Activated CD4-positive, alpha-beta memory T cell treated with anti-CD3 and anti-CD28 coated beads, Interleukin-2, amount 10 ng/mL, durations not matched to agents 7 days and 5 days (primary cell): ENCODE measurements at regions not wholly inside any gene's neighbourhood (a gene's known extent, or its start where the extent isn't known, plus 50 kb on each side); places are given as distances from the start of the nearest gene placed in this dataset.

ENCODE experiments used
- CTCF ChIA-PET: fragments of 350-600 bp; sonication (Branson Sonifier 250); formaldehyde crosslinking; loops from one replicate; lab custom pipeline; 2021; ENCODE audit warnings: antibody characterized with exemption, inconsistent platforms; lab: Charles Lee
- POLR2A ChIA-PET: fragments of 350-600 bp; sonication (Branson Sonifier 250); formaldehyde crosslinking; loops from one replicate; lab custom pipeline; 2021; ENCODE audit warnings: antibody characterized with exemption; lab: Charles Lee
- DNase-seq: peaks from one replicate; pipeline ENCODE4 v3.0.0-alpha.2; 2020
- H3K27ac Mint-ChIP-seq: one replicate; pipeline ENCODE4 v1.8.0; 2021; ENCODE audit warnings: mild to moderate bottlenecking, mixed read lengths
- H3K27me3 Mint-ChIP-seq: one replicate; pipeline ENCODE4 v1.8.0; 2021; ENCODE audit warnings: mixed read lengths
- H3K36me3 Mint-ChIP-seq: one replicate; pipeline ENCODE4 v1.8.0; 2021; ENCODE audit warnings: low read depth, mixed read lengths
- H3K4me1 Mint-ChIP-seq: one replicate; pipeline ENCODE4 v1.8.0; 2021; ENCODE audit warnings: mixed read lengths
- H3K4me3 Mint-ChIP-seq: one replicate; pipeline ENCODE4 v1.8.0; 2021; ENCODE audit warnings: mild to moderate bottlenecking, mixed read lengths
- H3K9me3 Mint-ChIP-seq: one replicate; pipeline ENCODE4 v1.8.0; 2021; ENCODE audit warnings: mixed read lengths

- ChIA-PET CTCF (interaction anchor here (0.8 kb wide), 1 partner anchor 304 kb away, joined by 3 read pairs; no protein-coding TSS in a partner anchor), POLR2A (no interaction called here)
- no peak overlapping the region for H3K27ac Mint-ChIP-seq
- H3K9me3 Mint-ChIP-seq: peaks cover 13% of the 10 kb centered on the region
- no peak overlapping the region for H3K4me3 Mint-ChIP-seq
- no peaks in the 10 kb centered on the region for H3K4me1 Mint-ChIP-seq
- peaks cover 2% of the 10 kb centered on the region for H3K27me3 Mint-ChIP-seq
- DNase-seq: no peak
- H3K36me3 Mint-ChIP-seq: peaks cover 6% of the 10 kb centered on the region
Observed at GRCh38 chr1:198809247-198809646, 170.4 kb downstream of the PTPRC start.

DNA sequence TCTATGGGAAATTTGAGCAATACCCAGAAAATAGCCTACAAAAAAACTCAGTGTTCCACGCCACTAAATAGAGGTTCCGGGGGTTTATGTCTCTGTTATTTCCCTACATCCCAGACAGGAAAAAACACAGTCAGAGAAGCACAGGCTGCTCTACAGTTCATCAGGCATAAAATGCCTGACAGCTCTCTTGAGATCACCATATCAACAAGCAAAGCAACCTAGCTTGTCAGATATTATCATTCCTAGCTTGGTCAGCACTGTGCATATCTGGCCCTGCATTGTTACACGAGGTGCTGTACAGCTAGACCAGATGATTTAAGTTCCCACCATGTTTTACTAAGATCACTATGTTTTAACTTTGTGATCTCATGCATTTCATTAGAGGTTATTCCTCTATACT lies 172.6 kb downstream of the PTPRC start:
- POLR2A ChIA-PET: no interaction called here
- Mint-ChIP-seq H3K4me1 (no peaks in the 10 kb centered on the region), H3K9me3 (peaks cover 24% of the 10 kb centered on the region)

GRCh38 chr1:198823626-198824025 lies 184.8 kb downstream of the PTPRC start:
- no peak for DNase-seq
- Mint-ChIP-seq H3K27ac (no peak overlapping the region), H3K4me1 (no peaks in the 10 kb centered on the region), H3K4me3 (no peak overlapping the region), H3K9me3 (no peaks in the 10 kb centered on the region), H3K27me3 (no peaks in the 10 kb centered on the region), H3K36me3 (no peaks in the 10 kb centered on the region)
- ChIA-PET CTCF (no interaction called here), POLR2A (no interaction called here)

More for the DNA sequence above, 172.6 kb downstream of the PTPRC start:
- DNase-seq: no peak
- CTCF ChIA-PET: no interaction called here
- Mint-ChIP-seq H3K4me3 (no peak overlapping the region), H3K27ac (no peak overlapping the region), H3K27me3 (peaks cover 2% of the 10 kb centered on the region), H3K36me3 (peaks cover 4% of the 10 kb centered on the region)

DNA sequence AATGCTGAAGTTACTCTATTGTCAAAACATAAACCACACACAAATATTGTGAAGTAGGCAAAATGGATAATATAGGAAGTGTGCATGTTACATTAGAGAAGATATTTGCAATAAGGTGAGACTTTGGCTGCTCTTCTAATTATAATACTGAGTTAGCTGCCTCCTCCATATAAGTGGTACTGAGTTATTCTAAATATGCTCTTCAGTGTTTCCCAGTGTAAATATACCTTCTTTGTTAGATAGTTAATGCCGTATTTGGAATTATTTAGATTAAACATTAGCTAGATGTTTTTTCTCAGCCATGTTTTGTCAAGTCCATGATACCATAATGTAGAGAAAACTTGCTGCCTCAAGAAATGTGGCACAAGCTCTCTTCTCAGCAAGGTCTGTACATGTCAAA lies 186.4 kb downstream of the PTPRC start:
- DNase-seq: no peak
- Mint-ChIP-seq H3K27me3 (no peaks in the 10 kb centered on the region), H3K9me3 (no peaks in the 10 kb centered on the region), H3K4me3 (no peak overlapping the region), H3K4me1 (no peaks in the 10 kb centered on the region), H3K27ac (no peak overlapping the region), H3K36me3 (no peaks in the 10 kb centered on the region)
- ChIA-PET POLR2A (no interaction called here), CTCF (no interaction called here)

DNA sequence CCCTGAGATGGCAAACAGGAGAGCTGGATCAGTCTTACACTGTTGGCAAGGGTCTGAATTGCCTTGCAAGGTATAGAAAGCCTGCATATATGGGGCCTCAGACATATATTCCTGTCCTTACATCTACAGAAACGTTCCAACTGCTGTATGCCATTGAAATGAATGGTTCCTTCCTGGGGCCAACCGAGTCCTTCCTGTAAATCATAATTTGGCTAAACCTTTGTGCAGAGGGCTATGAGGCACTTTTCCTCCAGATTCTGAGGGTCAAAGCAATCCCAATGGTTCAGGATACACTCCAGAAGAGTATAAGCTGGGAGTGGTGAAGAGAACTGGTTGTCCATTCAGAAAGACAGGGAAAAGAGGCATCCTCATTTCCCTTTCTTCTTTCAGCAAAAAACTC lies 190.5 kb downstream of the PTPRC start:
- H3K36me3 Mint-ChIP-seq: no peaks in the 10 kb centered on the region
- CTCF ChIA-PET: no interaction called here
- H3K4me1 Mint-ChIP-seq: no peaks in the 10 kb centered on the region

DNA sequence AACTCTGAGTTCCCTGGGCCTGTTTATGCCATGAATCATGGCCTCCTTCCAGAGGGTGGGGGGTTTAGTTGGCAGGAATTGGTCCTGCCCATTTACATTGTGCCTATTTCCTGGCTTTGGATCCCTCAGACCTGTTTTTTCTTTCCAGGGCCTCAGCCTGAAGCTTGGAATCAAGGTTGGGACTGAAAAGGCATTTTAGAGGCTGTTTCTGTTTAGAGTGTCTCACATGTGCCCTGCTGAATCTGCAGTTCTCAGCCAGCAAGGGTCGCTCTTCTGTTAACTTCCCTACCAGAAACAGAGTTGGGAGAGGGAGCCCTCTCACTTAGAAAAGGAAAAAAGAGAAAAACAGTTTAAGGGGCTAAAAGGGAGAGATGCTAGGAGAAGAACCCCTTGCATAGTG lies 191.1 kb downstream of the PTPRC start:
- H3K36me3 Mint-ChIP-seq: no peaks in the 10 kb centered on the region
- ChIA-PET CTCF (no interaction called here), POLR2A (no interaction called here)
- H3K4me3 Mint-ChIP-seq: no peak overlapping the region
- no peaks in the 10 kb centered on the region for H3K4me1 Mint-ChIP-seq
- H3K9me3 Mint-ChIP-seq: peaks cover 2% of the 10 kb centered on the region
- DNase-seq: no peak
- H3K27ac Mint-ChIP-seq: no peak overlapping the region
- no peaks in the 10 kb centered on the region for H3K27me3 Mint-ChIP-seq

More for the DNA sequence above, 190.5 kb downstream of the PTPRC start:
- peaks cover under 1% of the 10 kb centered on the region for H3K9me3 Mint-ChIP-seq
- POLR2A ChIA-PET: no interaction called here
- no peaks in the 10 kb centered on the region for H3K27me3 Mint-ChIP-seq
- H3K27ac Mint-ChIP-seq: no peak overlapping the region
- no peak overlapping the region for H3K4me3 Mint-ChIP-seq
- no peak for DNase-seq

DNA sequence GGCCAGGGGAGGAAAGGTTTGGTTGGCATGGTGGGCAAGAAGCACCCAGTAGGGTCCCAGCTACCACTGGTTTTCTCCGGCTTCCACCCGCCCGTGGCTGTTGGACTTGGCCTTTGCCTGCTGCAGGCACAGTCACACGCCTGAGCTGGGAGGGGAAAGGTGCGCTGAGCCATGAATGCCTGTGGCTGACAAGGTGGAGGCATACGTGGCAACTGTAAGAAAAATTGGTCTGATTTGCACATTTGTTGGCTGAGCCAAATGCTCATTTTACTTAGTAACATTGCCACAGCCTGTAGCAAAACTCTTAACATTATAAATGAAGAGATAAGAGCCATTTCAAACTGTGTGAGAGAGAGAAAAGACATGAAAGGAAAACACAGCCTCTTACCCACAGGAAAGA lies 191.6 kb downstream of the PTPRC start:
- no peak for DNase-seq
- no peaks in the 10 kb centered on the region for H3K4me1 Mint-ChIP-seq
- no peak overlapping the region for H3K27ac Mint-ChIP-seq
- ChIA-PET POLR2A (no interaction called here), CTCF (no interaction called here)
- no peaks in the 10 kb centered on the region for H3K36me3 Mint-ChIP-seq
- peaks cover 2% of the 10 kb centered on the region for H3K9me3 Mint-ChIP-seq
- no peaks in the 10 kb centered on the region for H3K27me3 Mint-ChIP-seq
- no peak overlapping the region for H3K4me3 Mint-ChIP-seq

DNA sequence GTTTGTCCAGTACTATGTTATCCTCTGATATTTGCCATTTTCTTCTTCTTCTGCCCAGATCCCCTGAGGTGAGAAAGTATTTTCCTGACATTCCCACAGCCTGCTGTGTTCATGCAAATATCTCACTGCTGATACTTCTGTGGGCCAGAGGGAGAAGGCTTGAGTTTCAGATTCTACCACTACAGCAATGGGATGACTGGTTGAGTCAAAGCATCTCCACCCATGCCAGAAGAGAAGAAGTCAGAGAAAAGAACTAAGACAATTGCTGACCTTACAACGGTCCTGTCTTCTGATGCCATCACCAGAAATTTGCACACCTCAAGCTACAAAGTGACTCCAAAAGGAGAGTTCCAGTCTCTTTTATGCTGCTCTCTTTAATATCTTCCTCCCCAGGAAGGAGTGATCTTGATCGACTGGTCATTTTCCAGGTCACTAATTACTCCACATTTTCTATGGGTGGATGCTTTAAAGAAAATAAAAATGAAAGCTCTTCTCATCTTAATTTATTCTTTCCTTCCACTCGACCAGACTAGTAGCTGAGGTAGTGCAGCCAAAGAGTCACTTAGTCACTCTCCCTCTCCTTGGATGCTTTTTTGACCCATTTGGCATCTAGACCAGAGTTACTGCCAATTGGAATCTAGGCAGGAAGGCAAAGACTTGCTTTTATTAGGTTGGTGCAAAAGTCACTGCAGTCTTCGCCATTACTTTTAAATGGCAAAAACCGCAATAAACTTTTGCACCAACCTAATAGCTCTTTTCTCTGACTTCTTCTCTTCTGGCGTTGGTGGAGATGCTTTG lies 195.1 kb downstream of the PTPRC start:
- Mint-ChIP-seq H3K27ac (no peak overlapping the region), H3K4me3 (no peak overlapping the region), H3K36me3 (no peaks in the 10 kb centered on the region), H3K9me3 (peaks cover 2% of the 10 kb centered on the region), H3K4me1 (no peaks in the 10 kb centered on the region), H3K27me3 (no peaks in the 10 kb centered on the region)
- POLR2A ChIA-PET: no interaction called here
- DNase-seq: no peak
- CTCF ChIA-PET: no interaction called here

GRCh38 chr1:198837278-198838021 lies 198.6 kb downstream of the PTPRC start:
- H3K36me3 Mint-ChIP-seq: peaks cover 7% of the 10 kb centered on the region
- no peak overlapping the region for H3K27ac Mint-ChIP-seq
- POLR2A ChIA-PET: no interaction called here
- H3K27me3 Mint-ChIP-seq: no peaks in the 10 kb centered on the region
- H3K4me1 Mint-ChIP-seq: no peaks in the 10 kb centered on the region
- no peak overlapping the region for H3K4me3 Mint-ChIP-seq
- peaks cover 2% of the 10 kb centered on the region for H3K9me3 Mint-ChIP-seq
- CTCF ChIA-PET: no interaction called here
- no peak for DNase-seq

- Mint-ChIP-seq H3K9me3 (peaks cover 2% of the 10 kb centered on the region), H3K4me3 (no peak overlapping the region), H3K27ac (no peak overlapping the region), H3K4me1 (no peaks in the 10 kb centered on the region), H3K36me3 (peaks cover 7% of the 10 kb centered on the region), H3K27me3 (no peaks in the 10 kb centered on the region)
- DNase-seq: no peak
- ChIA-PET POLR2A (no interaction called here), CTCF (no interaction called here)
Observed at GRCh38 chr1:198838022-198838342, 199.1 kb downstream of the PTPRC start.

DNA sequence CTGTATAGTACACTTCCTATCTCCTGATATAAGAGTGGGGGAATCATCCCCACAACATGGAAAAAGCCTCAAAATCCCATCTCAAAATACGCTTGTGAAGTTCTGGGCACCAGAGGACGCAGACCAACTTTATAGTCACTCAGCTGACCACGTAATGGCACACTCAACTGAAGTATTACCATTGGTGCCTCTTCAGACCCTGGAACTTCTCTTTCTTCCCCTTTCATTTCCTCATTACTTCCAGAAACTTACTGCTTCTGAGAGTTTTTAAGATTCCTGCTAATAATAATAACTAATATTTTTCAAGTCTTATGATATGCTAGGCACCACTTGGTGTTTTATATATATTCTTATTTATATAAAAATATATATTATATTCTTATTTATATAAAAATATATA lies 202.6 kb downstream of the PTPRC start:
- Mint-ChIP-seq H3K27ac (no peak overlapping the region), H3K27me3 (no peaks in the 10 kb centered on the region), H3K9me3 (no peaks in the 10 kb centered on the region), H3K4me3 (no peak overlapping the region), H3K36me3 (peaks cover 21% of the 10 kb centered on the region), H3K4me1 (no peaks in the 10 kb centered on the region)
- no peak for DNase-seq
- ChIA-PET POLR2A (no interaction called here), CTCF (no interaction called here)

DNA sequence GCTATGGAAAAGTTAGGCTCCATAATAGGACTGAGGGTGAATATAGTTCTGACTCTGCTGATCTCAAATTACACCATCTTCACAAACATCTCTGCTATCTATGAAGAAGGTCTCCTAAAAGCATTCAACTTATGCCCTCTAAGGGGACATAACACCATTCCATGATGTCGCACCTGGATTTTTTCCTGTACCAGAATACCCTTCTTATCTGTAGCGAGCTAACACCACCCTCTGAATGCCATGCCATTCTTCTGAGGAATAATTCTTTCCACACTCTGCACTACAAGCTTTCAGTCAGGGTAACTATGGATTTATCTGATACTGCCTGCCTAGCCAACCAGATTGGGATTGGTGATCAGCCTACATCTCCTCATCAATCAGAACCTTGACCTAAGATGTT lies 203.8 kb downstream of the PTPRC start:
- DNase-seq: no peak
- H3K36me3 Mint-ChIP-seq: peaks cover 31% of the 10 kb centered on the region
- ChIA-PET CTCF (interaction anchor here (0.5 to 1.6 kb wide), 3 partner anchors 270 to 1544 kb away, joined by 3 to 4 read pairs (median 3); no protein-coding TSS in a partner anchor), POLR2A (interaction anchor here (0.7 kb wide), 1 partner anchor 10 kb away, joined by 3 read pairs; no protein-coding TSS in a partner anchor)
- no peaks in the 10 kb centered on the region for H3K4me1 Mint-ChIP-seq
- H3K27ac Mint-ChIP-seq: no peak overlapping the region
- no peaks in the 10 kb centered on the region for H3K27me3 Mint-ChIP-seq
- no peaks in the 10 kb centered on the region for H3K9me3 Mint-ChIP-seq
- no peak overlapping the region for H3K4me3 Mint-ChIP-seq

- Mint-ChIP-seq H3K36me3 (peaks cover 46% of the 10 kb centered on the region), H3K27ac (no peak overlapping the region), H3K4me3 (no peak overlapping the region), H3K9me3 (no peaks in the 10 kb centered on the region), H3K27me3 (no peaks in the 10 kb centered on the region), H3K4me1 (no peaks in the 10 kb centered on the region)
- POLR2A ChIA-PET: no interaction called here
- DNase-seq: no peak
- CTCF ChIA-PET: no interaction called here
Observed at GRCh38 chr1:198845271-198845670, 206.4 kb downstream of the PTPRC start.
